ENCODE measurements at regions not wholly inside any gene's neighbourhood (a gene's known extent, or its start where the extent isn't known, plus 50 kb on each side); places are given as distances from the start of the nearest gene placed in this dataset.

DNA sequence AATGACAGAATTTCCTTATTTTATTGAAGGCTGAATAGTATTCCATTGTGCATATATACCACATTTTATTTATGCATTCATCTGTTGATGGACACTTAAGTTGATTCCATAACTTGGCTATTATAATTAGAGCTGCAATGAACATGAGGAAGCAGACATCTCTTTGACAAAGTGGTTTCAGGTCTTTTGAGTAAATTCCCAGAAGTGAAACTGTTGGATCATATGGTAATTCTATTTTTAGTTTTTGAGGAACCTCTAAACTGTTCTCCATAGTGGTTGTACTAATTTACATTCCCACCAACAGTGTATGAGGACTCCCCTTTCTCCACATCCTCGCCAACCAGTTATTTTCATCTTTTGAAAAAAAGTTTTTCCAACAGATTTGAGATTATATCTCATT lies 77.5 kb downstream of the TMEM200C start:
- TF ChIP-seq EZH2 (IDR thresholded peaks at IDR 0.05) (no peak), POLR2AphosphoS5 (IDR thresholded peaks at IDR 0.05; ENCODE audit: borderline replicate concordance, low read depth, low read length) (no peak)
